Rectal smooth muscle tissue (tissue), 1 donor: ENCODE measurements at regions not wholly inside any gene's neighbourhood (a gene's known extent, or its start where the extent isn't known, plus 50 kb on each side); places are given as distances from the start of the nearest gene placed in this dataset.
A peak's percentile ranks its signal among the peaks of the same experiment; 100 is the strongest.
"Not testable (repeated sequence)": the region's sequence is repeated elsewhere in the genome, so short reads cannot be mapped to it uniquely, and the experiment has no call there.

Experiments used
- H3K27ac ChIP-seq: one replicate; pipeline ENCODE4 v1.7.0; 2013; ENCODE audit warnings: low read depth, low read length, inconsistent platforms
- H3K27me3 ChIP-seq: one replicate; pipeline ENCODE4 v1.7.0; 2013; ENCODE audit warnings: low read length; ENCODE audit not compliant: control insufficient read depth, insufficient read depth
- H3K36me3 ChIP-seq: one replicate; pipeline ENCODE4 v1.7.0; 2013; ENCODE audit warnings: low read length; ENCODE audit not compliant: control insufficient read depth, insufficient read depth
- H3K4me1 ChIP-seq: one replicate; pipeline ENCODE4 v1.7.0; 2013; ENCODE audit warnings: low read length; ENCODE audit not compliant: control insufficient read depth, insufficient read depth
- H3K4me3 ChIP-seq: one replicate; pipeline ENCODE4 v1.7.0; 2013; ENCODE audit warnings: low read length
- H3K9ac ChIP-seq: one replicate; pipeline ENCODE4 v1.7.0; 2013; ENCODE audit warnings: low read length

DNA sequence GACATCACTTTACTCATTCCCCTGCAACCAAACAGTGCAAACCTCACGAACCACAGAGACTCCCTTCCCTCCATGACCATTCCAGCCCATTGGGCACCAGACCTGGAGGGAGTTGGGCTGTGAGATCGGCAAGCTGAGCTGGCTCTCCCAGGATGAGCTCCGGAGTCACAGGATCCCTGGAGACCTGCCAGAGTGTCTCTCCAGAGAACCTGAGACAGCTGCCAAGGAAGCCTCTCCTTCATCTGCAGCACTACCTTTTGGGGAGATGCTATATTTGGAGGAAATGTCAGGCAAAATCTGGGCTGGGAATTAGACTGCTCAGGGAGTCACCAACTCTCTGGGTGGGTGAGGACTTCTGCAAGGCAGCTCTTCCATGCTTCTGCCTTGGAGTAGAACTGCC is 417.4 kb downstream of the TNS1 start:
- Histone ChIP-seq H3K27me3 (no peaks in the 10 kb centered on the region), H3K4me3 (no peak overlapping the region), H3K36me3 (no peaks in the 10 kb centered on the region), H3K4me1 (no peaks in the 10 kb centered on the region), H3K9ac (no peak overlapping the region), H3K27ac (no peak overlapping the region)

GRCh38 chr2:217580407-217580806 is 422.4 kb downstream of the TNS1 start:
- H3K27ac ChIP-seq, H3K36me3 ChIP-seq, H3K4me3 ChIP-seq, H3K4me1 ChIP-seq, H3K27me3 ChIP-seq, H3K9ac ChIP-seq: not testable (repeated sequence)

- Histone ChIP-seq H3K27ac (no peak overlapping the region), H3K27me3 (no peaks in the 10 kb centered on the region), H3K9ac (no peak overlapping the region), H3K36me3 (no peaks in the 10 kb centered on the region), H3K4me1 (no peaks in the 10 kb centered on the region), H3K4me3 (no peak overlapping the region)
Observed at GRCh38 chr2:217573571-217573970, 429.2 kb downstream of the TNS1 start.

DNA sequence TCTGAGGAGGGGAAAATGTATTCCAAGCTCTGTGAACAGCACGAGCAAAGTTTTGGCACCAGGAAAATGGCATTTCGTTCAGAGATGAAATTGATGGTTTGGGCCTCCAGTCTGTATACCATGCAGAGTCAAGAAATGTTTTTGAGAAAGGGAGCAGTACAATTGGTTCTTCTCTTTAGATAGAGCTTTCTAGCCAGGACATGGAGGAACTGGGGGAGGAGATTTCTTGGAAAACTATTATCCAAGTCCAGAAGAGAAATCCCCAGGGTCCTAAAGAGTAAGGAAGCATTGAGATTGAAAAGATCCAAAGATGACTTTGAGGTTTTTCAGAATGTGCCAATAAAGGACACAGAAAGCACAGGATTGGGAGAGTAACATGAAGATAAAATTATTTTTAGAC is 432.4 kb downstream of the TNS1 start:
- Histone ChIP-seq H3K27ac (no peak overlapping the region), H3K4me3 (no peak overlapping the region), H3K27me3 (no peaks in the 10 kb centered on the region), H3K4me1 (no peaks in the 10 kb centered on the region), H3K9ac (no peak overlapping the region), H3K36me3 (no peaks in the 10 kb centered on the region)

DNA sequence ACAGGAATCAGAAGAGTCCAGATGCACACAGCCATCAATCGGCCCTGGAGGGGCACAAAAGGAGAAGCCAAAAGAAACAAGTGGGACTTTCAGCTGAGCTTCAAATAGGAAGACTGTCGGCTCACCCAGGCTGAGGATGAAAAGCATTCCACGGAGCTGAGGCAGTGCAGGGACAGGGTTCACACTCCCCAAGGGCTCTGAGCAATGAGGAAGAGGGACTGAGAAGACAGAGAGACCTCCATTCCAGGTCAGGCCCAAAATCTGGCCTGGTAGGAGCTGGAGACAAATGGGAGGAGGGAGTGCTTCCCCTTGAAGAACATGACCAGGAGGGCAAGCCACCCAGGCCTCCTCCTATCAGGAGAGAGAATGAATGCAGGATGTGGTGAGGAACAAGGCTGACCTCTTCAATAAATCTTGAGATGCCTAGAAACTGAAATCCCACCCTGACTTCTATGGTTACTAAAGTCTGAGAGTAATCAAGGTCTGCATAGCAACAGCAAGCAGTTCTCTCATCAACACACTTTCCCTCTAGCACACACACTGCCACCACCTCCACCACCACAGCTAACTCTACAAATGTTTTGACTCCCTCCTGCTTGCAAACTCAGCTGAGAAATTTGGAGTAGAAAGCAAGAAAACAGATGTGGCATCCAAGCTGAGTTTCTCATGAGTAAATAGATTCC is 434.4 kb downstream of the TNS1 start:
- H3K27me3 ChIP-seq = no peaks in the 10 kb centered on the region
- no peak overlapping the region for H3K9ac ChIP-seq
- H3K4me1 ChIP-seq = peaks cover 2% of the 10 kb centered on the region
- no peaks in the 10 kb centered on the region for H3K36me3 ChIP-seq
- H3K4me3 ChIP-seq = no peak overlapping the region
- no peak overlapping the region for H3K27ac ChIP-seq

GRCh38 chr2:217563565-217563964 is 439.2 kb downstream of the TNS1 start:
- Histone ChIP-seq H3K27ac (no peak overlapping the region), H3K36me3 (no peaks in the 10 kb centered on the region), H3K27me3 (no peaks in the 10 kb centered on the region), H3K4me1 (peaks cover 2% of the 10 kb centered on the region), H3K4me3 (no peak overlapping the region), H3K9ac (no peak overlapping the region)

- no peak overlapping the region for H3K27ac ChIP-seq
- H3K9ac ChIP-seq = no peak overlapping the region
- H3K36me3 ChIP-seq = no peaks in the 10 kb centered on the region
- no peaks in the 10 kb centered on the region for H3K27me3 ChIP-seq
- H3K4me3 ChIP-seq = no peak overlapping the region
- H3K4me1 ChIP-seq = peaks cover 2% of the 10 kb centered on the region
Observed at GRCh38 chr2:217562871-217563480, 439.8 kb downstream of the TNS1 start.

- no peak overlapping the region for H3K4me3 ChIP-seq
- H3K27me3 ChIP-seq = no peaks in the 10 kb centered on the region
- no peaks in the 10 kb centered on the region for H3K36me3 ChIP-seq
- H3K4me1 ChIP-seq = peaks cover 9% of the 10 kb centered on the region
- no peak overlapping the region for H3K27ac ChIP-seq
- no peak overlapping the region for H3K9ac ChIP-seq
Observed at GRCh38 chr2:217559084-217559483, 443.7 kb downstream of the TNS1 start.

DNA sequence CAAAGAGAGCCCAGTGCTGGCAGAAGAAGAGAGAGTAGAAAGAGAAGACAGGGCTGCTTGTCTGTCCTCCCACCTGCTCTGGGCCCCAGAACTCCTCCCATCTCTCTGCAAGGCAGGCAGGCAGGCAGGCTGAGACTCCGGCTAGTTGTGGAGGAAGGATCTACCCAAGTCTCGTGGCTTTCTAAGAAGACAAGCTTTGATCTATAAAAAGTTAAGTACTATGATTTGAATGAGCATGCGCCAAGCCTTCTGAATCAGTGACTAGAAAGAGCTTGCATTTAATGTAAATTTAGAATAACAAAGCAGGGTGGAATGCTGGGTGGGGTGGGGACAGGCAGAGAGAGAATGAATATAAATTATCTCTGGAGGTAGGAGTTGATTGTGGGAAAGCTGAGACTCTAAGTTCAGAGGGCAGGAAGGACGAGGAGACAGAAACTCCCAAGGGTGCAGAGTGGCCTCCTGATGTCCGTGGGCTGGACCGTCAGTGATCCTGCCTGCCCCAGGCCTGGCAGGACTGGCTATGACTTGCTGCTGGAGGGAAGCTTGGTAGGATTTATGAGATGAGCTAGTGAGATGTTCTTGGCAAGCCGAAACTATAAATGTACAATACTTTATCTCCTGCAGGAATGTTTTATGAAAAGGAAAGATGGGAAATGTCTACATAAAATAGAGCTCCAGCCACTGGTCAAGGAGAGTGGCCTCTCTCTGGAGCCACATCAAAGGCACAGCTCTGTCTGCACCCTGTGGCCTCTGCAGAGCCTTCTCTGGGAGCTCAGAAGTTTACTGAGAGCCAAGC is 447.5 kb downstream of the TNS1 start:
- H3K4me1 ChIP-seq = peaks cover 14% of the 10 kb centered on the region
- no peak overlapping the region for H3K9ac ChIP-seq
- no peak overlapping the region for H3K4me3 ChIP-seq
- H3K27me3 ChIP-seq = no peaks in the 10 kb centered on the region
- H3K36me3 ChIP-seq = no peaks in the 10 kb centered on the region
- peak overlapping the region; percentile 65 for H3K27ac ChIP-seq

DNA sequence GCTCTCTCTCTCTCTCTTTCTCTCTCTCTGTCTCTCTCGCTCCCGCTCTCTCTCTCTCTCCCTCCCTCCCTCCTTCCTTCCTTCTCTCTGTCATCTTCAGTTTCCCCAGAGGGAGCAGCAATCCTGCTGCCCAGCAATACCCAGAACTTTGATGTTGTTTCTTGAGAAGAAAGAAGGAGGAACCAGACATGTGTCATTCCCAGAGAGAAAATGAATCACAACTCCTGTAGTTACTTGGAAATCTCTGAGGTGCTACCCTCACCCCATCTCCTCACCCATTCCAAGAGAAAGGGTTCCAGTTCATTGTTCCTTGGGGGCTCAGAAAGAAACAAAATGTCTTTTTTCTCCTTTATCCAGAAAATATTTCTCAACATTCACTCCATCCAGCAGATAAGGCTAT is 449.1 kb downstream of the TNS1 start:
- Histone ChIP-seq H3K27me3 (no peaks in the 10 kb centered on the region), H3K4me1 (peaks cover 14% of the 10 kb centered on the region), H3K4me3 (no peak overlapping the region), H3K9ac (no peak overlapping the region), H3K36me3 (no peaks in the 10 kb centered on the region), H3K27ac (no peak overlapping the region)

DNA sequence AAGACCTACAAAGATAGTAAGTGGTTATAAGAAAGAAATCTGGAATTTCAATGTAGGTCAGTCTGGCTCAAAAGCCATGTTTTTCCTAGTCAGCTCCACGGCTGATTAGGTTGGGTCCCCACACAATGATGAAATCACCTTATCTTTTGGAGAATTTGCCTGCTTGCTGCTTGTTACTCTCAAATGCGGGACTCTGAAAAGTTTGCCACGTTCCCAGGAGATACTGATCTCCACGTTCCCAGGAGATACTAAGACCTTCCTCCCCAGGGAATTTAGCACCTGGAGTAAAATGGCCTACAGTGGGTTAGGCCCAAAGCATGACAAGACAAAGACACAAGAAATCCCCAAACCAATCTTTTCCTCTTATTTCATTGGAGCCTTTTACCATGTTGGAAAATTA is 449.6 kb downstream of the TNS1 start:
- Histone ChIP-seq H3K27ac (no peak overlapping the region), H3K27me3 (no peaks in the 10 kb centered on the region), H3K36me3 (no peaks in the 10 kb centered on the region), H3K9ac (no peak overlapping the region), H3K4me3 (no peak overlapping the region), H3K4me1 (peaks cover 14% of the 10 kb centered on the region)

GRCh38 chr2:217552081-217552480 is 450.7 kb downstream of the TNS1 start:
- Histone ChIP-seq H3K27ac (no peak overlapping the region), H3K4me1 (peaks cover 14% of the 10 kb centered on the region), H3K9ac (no peak overlapping the region), H3K36me3 (no peaks in the 10 kb centered on the region), H3K27me3 (no peaks in the 10 kb centered on the region), H3K4me3 (no peak overlapping the region)
